Testis (tissue), 2 donors: ENCODE measurements at regions not wholly inside any gene's neighbourhood (a gene's known extent, or its start where the extent isn't known, plus 50 kb on each side); places are given as distances from the start of the nearest gene placed in this dataset.

Source experiments
- DNase-seq: peaks from one replicate; pipeline ENCODE4 v3.0.0-alpha.2; 2019
- H3K27ac ChIP-seq, 2 donors: fragments of 200-600 bp; sonication (generic); one replicate each; pipeline ENCODE4 v1.5.1; 2019
- H3K27me3 ChIP-seq: fragments of 200-600 bp; sonication (generic); one replicate; pipeline ENCODE4 v1.5.1; 2019
- H3K36me3 ChIP-seq: fragments of 200-600 bp; sonication (generic); one replicate; pipeline ENCODE4 v1.5.1; 2017; ENCODE audit warnings: low read depth; ENCODE audit errors: missing control alignments
- H3K4me1 ChIP-seq: fragments of 200-600 bp; sonication (generic); one replicate; pipeline ENCODE4 v1.5.1; 2019
- H3K4me3 ChIP-seq, 2 donors: fragments of 200-600 bp; sonication (generic); one replicate each; pipeline ENCODE4 v1.5.1; 2017 to 2019
- H3K9me3 ChIP-seq: fragments of 200-600 bp; sonication (generic); one replicate; pipeline ENCODE4 v1.5.1; 2017
- CTCF ChIP-seq, 3 experiments: fragments of 450-650 bp in 2 of 3; fragments of 200-600 bp in 1 of 3; sonication (generic) in 1 of 3; IDR thresholded peaks; one replicate each; pipeline ENCODE4 v1.5.1; 2016 to 2019; ENCODE audit warnings: antibody characterized with exemption in 3 of 3, mild to moderate bottlenecking in 2 of 3, moderate library complexity in 1 of 3
- POLR2A ChIP-seq: fragments of 450-650 bp; IDR thresholded peaks from one replicate; pipeline ENCODE4 v1.6.1; 2017; ENCODE audit warnings: antibody characterized with exemption, mild to moderate bottlenecking, moderate library complexity
- WGBS, 2 donors: methylation state at CpG; one replicate each; pipeline ENCODE4 v1.1.5; 2018; 5-methylcytosine and 5-hydroxymethylcytosine counted together
- intact Hi-C: fragments of 100-400 bp; cut with DNase I; formaldehyde crosslinking; loops from one replicate; pipeline ENCODE4 v1.15.1; 2023; ENCODE audit warnings: low total_unique reads

GRCh38 chr5:144547098-144547499, 376.4 kb downstream of the KCTD16 start:
- intact Hi-C loops, result no loop called here
- no peaks in the 10 kb centered on the region for H3K27me3 ChIP-seq
- no peaks in the 10 kb centered on the region for H3K4me1 ChIP-seq
- no peak overlapping the region for H3K4me3 ChIP-seq
- DNase-seq, result no peak
- no peaks in the 10 kb centered on the region for H3K36me3 ChIP-seq
- no peaks in the 10 kb centered on the region for H3K9me3 ChIP-seq
- no peak for TF ChIP-seq CTCF (IDR thresholded peaks at IDR 0.05)
- H3K27ac ChIP-seq, result no peak overlapping the region
- WGBS, 2 donors, result 92 to 96% methylated on average over 1 of the region's 1 CpG

DNA sequence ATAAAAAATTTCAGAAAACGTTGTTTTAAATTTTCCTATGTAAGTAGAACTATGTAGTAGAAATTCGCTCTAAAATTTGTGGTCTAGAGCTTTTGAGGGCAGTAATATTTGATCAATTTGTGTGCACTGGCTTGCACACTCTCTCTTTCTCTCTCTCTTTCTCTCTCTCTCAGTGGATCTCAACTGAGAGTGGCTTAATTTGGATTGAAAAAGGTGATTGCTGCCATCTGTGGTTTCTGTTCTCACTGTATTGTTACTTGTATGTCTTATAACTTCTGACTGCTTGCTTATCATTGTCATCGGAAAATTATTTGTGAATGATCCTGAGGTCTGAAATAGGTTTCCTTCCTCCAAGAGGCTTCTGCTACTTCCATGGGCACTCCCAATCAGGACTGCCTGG, 368.2 kb downstream of the KCTD16 start:
- no peaks in the 10 kb centered on the region for H3K27me3 ChIP-seq
- H3K4me3 ChIP-seq, result no peak overlapping the region
- no peaks in the 10 kb centered on the region for H3K9me3 ChIP-seq
- intact Hi-C loops, result no loop called here
- 79 to 84% methylated on average over 3 of the region's 3 CpGs for WGBS, 2 donors
- no peaks in the 10 kb centered on the region for H3K36me3 ChIP-seq
- H3K4me1 ChIP-seq, result no peaks in the 10 kb centered on the region
- no peak overlapping the region for H3K27ac ChIP-seq
- TF ChIP-seq POLR2A (no peak), CTCF (IDR thresholded peaks at IDR 0.05) (no peak)
- no peak for DNase-seq
